ENCODE measurements at regions not wholly inside any gene's neighbourhood (a gene's known extent, or its start where the extent isn't known, plus 50 kb on each side); places are given as distances from the start of the nearest gene placed in this dataset.
A peak's percentile ranks its signal among the peaks of the same experiment; 100 is the strongest.

DNA sequence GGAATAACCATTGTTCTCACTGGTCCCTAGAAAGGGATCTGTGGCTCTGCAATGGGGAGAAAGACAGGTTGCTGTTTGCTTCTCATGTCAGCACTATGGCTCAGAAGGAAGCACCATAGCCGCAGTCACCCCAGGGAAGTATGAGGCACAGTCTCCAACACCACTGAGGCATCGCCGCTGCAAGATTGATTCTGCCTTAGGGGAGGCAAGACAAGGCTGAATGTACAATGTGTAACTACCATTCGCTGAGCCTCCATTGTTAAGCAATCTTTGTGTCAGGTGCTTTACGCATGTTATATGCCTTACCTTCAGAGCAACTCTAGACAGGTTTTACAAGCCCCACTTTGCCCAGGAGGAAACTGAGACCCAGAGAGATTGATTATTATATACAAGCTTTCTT lies 100.7 kb upstream of the KCNMB2 start:
- DNase-seq = no peak

DNA sequence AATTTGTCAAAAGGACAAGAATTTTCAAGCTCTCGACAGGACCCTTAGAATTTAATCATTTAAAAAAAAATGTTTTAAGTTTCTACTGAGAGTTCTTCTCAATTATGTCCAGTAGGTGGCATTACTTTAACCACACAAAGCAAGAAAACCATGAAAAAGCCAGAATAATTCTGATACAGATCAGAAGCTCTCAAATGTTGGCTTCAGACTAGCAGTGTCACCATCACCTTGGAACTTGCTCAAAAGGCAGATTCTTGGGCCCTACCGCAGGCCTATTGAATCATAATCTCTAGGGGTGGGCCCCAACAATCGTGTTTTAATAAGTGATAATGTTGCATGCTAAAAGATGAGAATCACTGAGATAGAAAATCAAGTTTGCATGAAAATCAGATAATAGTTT lies 99.5 kb upstream of the KCNMB2 start:
- DNase-seq = peak in 2 of 3 donors; percentile 43 to 74

DNA sequence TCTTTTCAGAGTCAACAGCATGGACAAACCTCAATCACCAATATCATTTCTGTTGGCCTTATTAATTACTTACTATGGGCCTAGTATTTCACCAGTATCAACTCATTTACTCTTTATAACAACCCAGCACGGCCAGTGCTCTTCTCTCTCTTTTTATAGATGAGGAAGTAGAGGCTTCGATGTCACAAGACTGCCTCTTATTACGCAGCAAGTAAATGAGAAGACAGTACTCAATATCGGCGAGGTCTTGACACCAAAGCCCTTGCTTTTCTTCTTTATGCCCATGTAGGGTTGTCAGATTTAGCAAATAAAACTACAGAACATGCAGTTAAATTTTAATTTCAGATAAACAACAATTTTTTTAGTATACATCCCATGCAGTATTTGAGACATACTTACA lies 99.0 kb upstream of the KCNMB2 start:
- no peak for DNase-seq

DNA sequence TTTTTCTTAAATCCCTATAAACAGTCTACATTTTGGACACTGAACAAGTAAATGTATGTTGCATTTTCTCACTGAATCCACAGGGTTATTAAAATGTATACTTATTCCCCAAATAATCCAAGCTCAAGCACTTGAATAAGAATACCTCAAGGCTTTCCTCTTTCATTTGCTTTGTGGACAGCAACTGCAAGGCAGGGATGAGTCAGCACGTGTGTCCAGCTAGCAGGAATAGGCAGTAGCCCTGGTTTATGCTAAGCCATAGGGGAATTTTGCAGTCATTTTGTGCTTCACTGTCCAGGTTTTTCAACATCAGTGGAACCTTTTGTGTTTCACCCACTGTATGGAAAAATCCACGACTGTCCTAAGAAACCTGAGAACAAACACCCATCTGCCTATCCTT lies 96.7 kb upstream of the KCNMB2 start:
- DNase-seq = peak in 1 of 3 donors; percentile 61

DNA sequence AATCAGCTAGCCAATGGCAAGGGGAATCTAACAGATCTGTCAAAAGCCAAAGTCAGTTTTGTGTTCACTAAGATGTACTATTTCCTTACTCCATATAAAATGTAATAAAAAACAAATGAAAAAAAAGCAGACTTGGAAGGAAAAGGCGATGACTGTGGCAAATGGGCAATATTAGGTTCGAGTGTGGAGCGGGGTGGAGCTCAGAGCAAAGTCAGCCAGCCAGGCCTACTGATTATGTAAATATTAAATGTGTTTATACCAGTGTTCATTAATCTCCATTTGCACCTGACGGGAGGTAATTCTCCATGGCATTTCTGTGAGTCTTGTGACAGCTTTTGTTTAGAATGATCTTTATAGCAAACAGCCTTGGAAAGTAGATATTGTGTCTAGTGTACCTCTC lies 96.2 kb upstream of the KCNMB2 start:
- DNase-seq = no peak

DNA sequence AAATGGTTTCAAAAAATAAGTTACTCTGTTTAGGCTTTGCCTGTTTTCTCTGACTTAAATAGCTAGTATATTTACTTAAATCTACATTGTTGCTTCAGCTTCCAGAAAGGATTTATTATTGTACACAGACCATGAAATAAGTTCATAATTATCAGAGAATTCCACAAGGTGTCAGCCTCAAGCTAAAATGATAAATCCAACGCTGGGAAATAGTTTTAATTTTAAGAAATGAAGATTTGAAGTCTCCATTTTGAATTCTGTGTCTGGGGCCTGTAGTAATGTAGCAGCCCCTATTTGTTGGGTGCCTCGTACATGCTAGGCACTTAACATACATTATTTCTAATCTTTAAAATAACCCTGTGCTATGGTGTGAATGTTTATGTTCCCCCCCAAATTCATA lies 92.6 kb upstream of the KCNMB2 start:
- no peak for DNase-seq

DNA sequence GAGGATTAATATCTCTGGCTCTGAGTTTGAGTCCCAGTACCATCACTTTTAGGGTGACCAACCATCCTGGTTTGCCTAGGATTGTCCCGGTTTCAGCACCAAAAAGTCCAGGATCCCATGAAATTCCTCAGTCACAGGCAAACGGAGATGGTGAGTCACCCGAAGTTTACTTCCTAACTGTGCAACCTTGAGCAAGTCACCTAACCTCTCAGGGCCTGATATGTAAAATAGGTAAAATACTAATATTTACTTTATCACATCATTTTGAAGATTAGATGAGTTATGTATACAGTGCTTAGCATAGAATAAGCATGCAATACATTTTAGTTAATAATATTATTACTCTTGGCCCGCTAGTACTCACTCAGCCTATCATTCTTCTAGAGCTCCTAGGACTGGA lies 91.1 kb upstream of the KCNMB2 start:
- no peak for DNase-seq

DNA sequence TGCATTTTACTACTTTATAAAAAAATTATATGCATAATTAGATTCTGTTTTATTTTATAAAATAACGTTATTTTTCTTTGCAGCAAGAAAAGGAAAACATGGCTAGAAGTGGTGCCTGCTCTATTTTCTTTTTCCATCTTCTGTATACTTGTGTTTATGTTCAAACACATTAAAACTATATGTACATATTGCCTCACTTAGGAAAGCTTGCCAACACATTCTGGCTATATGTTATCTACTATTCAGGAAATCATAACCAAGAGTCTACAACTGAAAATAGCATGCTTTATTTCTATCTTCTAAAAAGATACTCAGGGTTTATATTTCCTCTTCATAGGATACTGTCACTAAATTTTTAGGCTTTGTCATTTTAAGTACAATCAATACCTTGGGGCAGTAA lies 90.2 kb upstream of the KCNMB2 start:
- no peak for DNase-seq

DNA sequence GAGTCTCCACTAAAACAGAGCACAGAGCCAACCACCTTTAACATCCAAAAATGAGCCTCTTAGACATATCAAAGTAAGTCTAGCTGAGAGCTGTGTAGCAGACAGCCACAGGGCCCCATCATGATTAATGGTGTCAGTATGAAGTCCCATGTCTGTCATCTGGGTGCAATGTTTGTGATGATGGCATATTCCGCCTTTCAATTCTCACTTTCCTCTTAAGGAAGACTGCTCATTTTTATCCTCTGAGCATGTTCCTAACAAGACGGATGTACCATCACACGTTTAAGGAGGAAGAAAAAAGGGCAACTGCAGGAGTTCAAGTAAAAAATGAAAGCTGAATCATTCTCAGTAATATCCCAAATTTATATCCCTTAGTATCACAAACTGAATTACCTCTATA lies 85.8 kb upstream of the KCNMB2 start:
- no peak for DNase-seq

DNA sequence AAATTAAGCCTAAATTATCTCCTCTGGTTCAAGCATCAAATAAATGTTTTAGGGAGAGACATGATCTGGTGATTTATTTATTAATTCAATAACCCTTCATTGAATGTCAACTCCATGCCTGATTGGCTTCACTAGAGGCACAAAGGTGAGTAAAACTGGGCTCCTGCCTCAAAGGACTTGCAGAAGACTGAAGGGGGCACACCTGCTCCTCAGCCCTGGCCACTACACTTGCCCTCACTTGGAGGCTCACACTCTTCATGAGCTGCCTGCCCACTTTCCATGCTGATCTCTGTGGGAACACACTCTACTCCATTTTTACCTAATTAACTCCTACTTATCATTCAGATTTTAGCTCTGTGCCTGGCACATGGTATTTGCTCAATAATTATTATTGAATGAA lies 84.4 kb upstream of the KCNMB2 start:
- DNase-seq = no peak

DNA sequence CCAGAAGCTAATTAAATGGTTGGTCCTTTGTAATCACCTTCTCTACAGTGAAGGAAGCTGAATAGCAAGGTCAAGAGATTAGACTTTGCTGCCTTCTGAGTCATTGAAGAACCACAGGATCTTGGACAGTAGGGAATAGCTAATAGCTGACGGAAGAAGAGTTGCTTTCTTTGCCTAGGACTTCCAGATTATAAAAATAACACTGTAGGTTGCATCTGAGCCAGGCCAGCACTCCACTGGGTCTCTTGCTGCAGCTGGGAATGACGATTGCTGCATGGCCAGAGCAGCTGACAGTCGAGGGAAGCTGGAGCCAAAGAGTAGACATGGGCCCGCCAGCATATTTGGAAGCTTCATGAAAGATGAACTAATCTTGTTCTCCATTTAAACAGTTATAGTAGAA lies 81.5 kb upstream of the KCNMB2 start:
- peak; percentile 87 to 95 (median 89) for DNase-seq

DNA sequence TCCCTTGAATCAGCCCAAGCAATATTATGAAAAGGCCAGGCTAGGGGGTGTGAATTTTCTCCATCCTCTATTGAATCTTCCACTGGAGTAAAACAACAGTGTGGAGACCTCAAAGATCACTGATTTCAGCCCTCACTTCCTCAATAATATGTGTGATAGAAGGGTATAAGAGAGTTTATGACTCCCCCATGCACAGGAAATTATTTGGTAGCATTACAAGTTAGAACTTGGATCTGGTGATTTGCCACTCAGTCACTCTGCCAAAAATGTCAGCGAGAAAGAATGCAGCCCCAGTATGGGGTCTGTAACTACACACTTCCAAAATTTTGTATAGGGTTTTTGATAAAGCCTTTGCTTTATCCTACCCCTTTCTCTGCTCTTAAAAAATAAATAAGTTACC lies 81.0 kb upstream of the KCNMB2 start:
- DNase-seq = peak in 1 of 3 donors; percentile 59

DNA sequence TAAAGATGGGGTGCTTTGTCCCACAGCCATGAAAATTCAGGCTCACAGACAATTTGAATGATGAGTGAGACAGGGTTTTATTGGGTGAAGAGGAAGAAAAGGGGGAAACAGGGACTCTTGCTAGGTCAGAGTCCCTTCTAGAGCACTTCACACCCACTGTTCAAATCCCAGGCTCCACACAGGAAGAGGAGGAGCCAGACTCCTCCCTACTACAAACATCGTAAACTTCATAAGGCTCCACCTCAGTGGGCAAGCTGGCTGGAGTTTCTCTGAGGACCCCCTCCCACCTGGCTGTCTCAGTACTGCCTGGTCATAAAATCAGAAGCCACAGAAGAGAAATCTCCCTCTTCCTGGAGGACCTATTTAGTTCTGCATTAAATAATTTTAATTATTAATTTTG lies 80.3 kb upstream of the KCNMB2 start:
- no peak for DNase-seq

DNA sequence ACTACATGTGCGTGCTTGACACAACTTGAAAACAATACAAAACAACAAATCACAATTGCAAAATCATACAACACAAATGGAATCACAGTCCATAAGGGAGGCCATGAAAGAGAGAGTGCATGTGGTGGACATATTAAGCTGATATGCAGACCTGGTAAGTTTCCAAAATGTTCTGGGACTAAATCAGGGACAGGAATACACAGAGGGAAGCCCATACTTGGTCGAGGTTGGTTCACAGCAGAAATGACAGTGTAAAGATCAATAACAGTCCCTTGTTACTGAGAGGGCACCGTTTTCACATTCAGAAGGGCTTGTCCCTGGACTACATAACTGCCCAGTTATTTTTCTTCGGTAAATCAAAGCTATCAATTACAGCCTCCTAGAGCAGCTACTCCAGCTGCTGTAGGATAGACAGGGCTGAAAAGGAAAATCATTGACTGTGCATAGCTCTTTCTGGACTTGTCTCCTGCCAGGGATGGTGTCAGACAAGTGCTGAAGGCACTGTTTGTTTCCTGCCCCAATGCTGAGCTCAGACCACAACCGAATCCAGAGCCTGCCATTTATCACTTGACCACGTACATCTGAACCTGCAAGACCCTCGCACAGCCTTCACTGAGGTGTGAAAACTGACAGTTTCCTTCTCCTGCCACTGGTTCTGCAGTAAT lies 79.5 kb upstream of the KCNMB2 start:
- DNase-seq = peak in 2 of 3 donors; percentile 44 to 67

DNA sequence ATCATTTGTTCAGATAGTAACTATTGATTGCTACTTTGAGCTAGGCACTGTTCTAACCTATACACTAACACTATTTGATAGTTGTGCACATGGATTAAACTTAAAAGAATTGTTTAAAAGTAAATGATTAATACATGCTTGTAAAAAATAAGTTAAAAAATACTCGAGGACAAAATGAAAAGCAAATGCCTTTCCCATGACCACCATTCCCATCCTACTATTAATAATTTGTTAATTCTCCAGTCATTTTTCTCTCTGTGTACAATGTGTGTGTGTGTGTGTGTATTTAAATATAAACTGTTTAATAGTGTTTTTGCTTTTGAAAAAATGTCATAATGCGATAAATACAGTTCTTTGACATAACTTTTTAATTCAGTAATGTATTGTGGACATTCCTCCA lies 78.7 kb upstream of the KCNMB2 start:
- no peak for DNase-seq

DNA sequence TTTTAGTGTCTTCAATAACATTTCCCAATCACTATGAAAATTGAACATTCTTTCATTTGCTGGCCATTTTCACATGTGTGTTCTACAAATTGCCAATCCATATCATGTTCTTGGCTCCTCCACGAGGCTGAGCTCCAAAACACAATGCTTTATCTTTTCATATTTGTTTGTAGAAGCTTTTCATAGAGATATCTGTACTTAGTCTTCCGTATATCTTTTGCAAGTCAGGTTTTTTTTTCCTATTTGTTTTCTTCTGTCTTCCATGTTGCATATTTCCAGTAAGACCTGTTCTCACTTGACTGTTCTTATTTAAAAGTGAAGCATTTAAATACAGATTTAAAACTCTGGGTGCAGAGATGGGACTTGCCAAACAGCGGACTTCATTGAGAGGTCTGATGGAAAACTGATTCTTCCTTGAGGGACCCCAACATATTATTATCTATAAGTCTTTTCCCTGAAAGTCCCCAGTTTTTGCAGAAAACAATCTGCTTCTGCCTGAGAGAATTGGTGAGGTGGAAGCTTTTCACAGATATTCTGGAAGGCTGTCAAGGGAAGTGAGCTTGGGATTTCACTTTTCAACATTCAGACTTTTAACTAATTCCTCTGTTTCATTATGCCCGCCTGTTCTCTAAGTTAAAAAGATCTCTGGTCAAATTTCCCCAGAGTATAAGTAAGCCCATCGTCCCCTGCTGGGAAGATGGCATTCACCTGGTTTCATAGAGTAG lies 77.8 kb upstream of the KCNMB2 start:
- DNase-seq = peak in 2 of 3 donors; percentile 32 to 66

DNA sequence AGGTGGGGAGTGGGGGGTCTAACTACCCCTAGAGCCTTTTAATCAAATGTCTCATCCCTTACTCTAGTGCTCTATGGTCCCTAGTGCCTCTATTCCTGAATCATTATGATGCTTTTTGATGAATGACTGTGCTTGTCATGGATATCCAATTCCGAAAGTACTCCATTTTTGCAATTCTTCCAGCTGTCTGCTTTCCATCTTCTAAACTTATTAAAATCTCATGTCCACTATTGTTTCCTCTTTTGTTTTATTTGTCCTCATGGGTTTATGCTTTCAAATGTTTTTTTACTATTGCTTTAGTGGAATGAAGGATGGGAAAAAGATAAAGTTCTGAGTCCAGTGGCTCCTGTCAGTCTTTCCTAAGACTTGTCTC lies 77.2 kb upstream of the KCNMB2 start:
- DNase-seq = peak; percentile 59 to 87 (median 60)

DNA sequence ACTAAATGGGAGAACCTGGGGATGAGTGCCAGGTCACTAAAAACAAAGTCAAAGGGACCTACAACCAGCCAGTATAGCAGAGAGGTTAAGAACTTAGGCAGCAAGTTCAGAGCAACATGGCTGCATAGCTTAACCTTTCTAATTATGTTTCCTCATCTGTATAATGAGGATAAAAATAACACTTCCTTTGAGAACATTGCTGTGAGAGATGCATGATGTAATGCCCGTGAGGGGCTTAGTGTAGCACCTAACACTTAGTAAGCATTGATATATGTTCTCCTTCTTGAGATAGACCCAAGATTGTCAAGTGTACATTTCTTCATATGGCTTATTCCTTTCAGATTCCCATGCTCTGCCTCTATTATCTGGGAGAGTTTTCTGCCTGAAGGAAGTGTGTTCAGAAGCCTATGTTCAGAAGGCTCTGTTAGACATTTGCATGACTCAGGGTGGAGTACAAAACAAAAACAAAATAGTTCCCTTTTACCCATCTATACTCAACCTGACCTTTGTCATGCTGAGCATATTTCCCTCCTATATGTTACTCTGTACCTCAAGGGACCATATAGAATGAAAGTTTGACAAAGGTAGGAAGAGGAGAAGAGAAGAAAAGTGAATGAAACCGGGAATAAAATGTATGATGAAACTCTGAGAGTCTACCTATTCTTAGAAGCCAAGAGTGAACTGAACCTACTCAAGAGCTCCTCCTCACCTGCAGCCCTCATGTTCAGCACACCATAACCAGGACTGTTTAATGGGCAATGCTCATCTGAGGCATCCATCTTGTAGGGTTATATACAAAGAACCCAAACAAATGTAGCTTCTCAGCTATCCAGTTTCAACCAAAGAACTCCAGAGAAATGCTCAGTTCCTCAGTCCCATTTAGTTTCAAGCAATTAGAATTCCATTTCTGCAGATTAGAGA lies 70.7 kb upstream of the KCNMB2 start:
- DNase-seq = no peak

DNA sequence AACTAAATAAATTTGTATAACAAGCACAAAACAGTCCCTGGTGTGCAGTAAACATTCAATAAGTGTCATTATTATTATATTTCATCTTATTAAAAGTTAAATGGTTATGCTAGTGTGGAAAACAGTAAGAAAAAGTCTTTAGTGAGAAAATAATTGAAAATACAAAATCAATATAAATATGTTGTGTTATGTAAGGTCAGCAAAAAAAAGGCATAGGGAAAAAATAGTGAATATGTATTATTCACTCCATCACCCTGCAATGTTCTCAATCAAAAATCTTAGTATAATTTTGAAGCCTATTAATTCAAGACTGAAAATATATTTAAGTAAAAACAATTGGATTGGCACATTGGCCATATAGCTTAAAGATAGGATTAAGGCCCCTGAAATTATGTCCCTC lies 63.3 kb upstream of the KCNMB2 start:
- no peak for DNase-seq

DNA sequence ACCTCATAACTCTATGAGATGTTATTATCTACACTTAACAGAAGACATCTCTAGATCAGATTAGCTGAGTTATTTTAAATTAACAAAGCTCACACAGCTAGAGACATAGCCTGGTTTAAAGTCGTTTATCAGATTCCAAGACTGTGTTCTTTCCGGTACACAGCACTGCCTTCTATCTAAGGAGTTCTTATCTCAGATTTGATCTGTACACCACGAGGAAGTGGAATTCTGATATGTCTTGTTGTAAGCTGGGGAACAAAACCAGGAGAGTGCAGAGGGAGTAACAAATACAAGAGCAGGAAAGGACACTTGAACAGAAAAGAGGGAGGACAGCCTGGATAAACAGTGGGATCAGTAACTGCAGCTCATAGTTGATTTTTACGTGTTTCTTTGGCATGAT lies 61.7 kb upstream of the KCNMB2 start:
- DNase-seq = no peak

DNA sequence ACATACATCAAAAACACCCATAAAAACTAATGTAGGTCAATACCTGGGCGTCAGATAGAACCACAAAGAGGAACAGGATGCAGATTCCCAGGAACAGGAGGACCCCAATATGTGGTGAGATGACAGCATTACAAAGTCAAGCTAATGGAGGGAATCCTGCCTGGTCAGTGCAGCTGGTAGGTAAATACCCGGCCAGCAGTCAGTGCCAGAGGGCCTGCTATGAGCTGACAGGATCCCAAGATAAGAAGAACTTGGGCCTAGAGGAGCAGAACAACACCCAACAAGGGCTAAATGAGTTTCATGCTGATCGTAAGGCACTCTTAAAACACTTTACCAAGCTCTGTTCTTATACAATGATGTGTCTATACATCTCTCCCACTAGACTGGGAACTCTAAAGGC lies 61.2 kb upstream of the KCNMB2 start:
- no peak for DNase-seq

DNA sequence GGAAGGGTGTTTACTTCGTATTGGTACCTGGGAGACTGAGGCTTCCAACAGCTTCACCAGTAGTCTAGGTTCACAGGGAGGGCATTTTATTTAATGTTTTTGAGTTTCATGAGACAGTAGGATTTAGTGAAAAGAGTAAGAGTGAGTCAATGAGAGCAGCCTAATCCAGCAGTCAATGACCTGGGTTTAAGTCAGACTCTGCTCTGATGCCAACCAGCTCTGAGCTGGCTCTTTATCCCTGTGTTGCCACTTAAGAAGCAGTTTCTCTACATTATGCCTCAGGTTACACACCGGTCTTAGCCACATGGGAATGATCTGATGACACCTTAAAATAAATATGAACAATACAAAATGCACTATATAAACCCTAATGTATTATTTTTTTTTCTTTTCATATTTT lies 59.4 kb upstream of the KCNMB2 start:
- DNase-seq = no peak

DNA sequence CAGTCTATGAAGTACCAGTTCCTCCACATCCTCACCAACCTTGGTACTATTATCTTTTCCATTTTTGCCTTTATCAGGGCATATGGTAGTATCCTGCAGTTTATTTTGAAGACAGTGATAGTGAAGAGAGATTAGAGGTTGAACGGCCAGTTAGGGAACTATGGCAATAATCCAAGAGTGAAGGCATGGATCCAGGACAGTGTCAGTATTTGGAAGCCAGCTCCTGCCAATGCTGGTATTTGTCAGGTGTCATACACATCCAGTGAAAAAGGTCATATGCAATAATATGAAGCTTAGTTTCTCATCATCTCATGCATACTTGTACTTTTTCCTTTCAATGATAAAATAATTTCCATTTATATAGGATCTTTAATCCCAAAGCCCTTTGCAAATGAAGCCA lies 56.8 kb upstream of the KCNMB2 start:
- DNase-seq = no peak
